A673 (cell line): ENCODE measurements at regions not wholly inside any gene's neighbourhood (a gene's known extent, or its start where the extent isn't known, plus 50 kb on each side); places are given as distances from the start of the nearest gene placed in this dataset.

Source experiments
- EZH2 ChIP-seq: fragments of 200-600 bp; sonication (generic); IDR thresholded peaks from 2 replicates; pipeline ENCODE4 v1.6.1; 2017; ENCODE audit warnings: borderline replicate concordance, low read depth, mild to moderate bottlenecking, mixed read lengths, antibody characterized with exemption, low read length; ENCODE audit not compliant: poor library complexity, severe bottlenecking
- TF ChIP-seq, protein P1 (sequence below): fragments of 300-800, 200-600 bp; sonication (generic); conservative IDR thresholded peaks from 2 replicates; pipeline ENCODE4 v1.5.1; 2017; ENCODE audit warnings: low read depth, mild to moderate bottlenecking, antibody characterized with exemption, low read length, moderate library complexity, mixed read lengths

DNA sequence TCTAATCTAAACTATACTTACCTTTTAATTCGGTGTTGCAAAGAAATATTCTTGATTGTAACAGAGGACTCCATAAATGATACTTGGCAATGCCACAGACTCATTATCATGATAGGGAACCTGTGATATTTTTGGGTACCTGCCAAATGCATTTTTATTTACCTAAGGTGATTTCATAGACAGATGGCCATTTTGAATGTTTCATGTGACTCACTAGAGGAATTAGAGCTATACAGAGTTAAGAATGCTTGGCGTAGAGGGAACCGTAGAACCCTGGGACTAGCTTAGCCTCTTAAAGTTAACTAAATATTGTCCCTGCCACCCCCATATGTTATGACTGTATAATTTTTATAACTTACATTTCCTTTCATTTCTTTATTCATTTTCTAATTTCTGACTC lies 136.1 kb downstream of the DISP1 start:
- TF ChIP-seq, protein P1, sequence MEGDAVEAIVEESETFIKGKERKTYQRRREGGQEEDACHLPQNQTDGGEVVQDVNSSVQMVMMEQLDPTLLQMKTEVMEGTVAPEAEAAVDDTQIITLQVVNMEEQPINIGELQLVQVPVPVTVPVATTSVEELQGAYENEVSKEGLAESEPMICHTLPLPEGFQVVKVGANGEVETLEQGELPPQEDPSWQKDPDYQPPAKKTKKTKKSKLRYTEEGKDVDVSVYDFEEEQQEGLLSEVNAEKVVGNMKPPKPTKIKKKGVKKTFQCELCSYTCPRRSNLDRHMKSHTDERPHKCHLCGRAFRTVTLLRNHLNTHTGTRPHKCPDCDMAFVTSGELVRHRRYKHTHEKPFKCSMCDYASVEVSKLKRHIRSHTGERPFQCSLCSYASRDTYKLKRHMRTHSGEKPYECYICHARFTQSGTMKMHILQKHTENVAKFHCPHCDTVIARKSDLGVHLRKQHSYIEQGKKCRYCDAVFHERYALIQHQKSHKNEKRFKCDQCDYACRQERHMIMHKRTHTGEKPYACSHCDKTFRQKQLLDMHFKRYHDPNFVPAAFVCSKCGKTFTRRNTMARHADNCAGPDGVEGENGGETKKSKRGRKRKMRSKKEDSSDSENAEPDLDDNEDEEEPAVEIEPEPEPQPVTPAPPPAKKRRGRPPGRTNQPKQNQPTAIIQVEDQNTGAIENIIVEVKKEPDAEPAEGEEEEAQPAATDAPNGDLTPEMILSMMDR: no peak
- TF ChIP-seq EZH2: no peak
